Epithelial cell of prostate (primary cell): ENCODE measurements at regions not wholly inside any gene's neighbourhood (a gene's known extent, or its start where the extent isn't known, plus 50 kb on each side); places are given as distances from the start of the nearest gene placed in this dataset.
"Not testable (repeated sequence)": the region's sequence is repeated elsewhere in the genome, so short reads cannot be mapped to it uniquely, and the experiment has no call there.

Experiments used
- DNase-seq: peaks from one replicate; pipeline ENCODE4 v3.0.0-alpha.2; 2011; ENCODE audit warnings: low read depth, low spot score
- H3K27ac ChIP-seq: fragments of 450-650 bp; 2 replicates; pipeline ENCODE4 v1.5.1; 2017; ENCODE audit warnings: mild to moderate bottlenecking

GRCh38 chr2:175834477-175834876 is 167.6 kb downstream of the LNPK start:
- DNase-seq, result no peak
- no peak overlapping the region for H3K27ac ChIP-seq

- H3K27ac ChIP-seq, result no peak overlapping the region
- DNase-seq, result no peak
These were observed 169.2 kb downstream of the LNPK start for GRCh38 chr2:175832866-175833265.

DNA sequence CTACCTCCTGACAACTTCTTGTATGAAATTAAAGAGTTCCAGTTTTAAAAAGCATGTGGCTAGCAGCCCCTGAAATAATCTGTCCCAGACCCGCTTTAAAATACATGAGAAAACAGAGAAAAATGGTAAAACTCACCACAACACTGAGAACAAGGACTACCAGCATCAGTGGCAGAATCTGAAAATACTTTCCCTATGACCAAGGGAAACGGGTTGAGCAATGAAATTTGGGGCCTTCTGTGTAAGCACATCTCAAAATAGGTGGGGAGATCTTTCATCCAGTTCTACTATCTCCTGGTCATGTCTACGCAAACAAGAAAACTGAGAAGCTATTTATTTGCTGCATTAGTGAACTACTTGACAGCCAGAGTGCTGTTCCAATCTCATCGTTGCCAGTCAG is 172.3 kb downstream of the LNPK start:
- no peak for DNase-seq
- no peak overlapping the region for H3K27ac ChIP-seq

DNA sequence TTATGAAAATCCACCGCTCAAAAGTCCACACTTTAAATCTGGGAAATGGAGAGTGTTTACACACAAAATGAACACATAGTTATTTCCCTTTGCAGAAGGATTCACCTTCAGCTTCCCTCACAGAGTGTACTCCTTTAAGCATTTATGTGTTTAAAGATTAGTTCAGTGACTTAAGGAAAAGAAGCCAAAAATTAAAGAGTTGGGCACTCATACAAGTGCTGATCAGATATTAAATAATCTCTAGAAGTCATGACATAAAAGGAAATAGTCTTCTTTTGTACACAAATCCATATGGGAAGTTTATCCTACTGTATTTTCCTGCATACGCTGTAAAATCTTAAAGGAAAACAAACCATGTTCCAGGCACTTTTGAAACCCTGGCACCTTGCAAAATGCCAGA is 174.2 kb downstream of the LNPK start:
- no peak for DNase-seq
- no peak overlapping the region for H3K27ac ChIP-seq

DNA sequence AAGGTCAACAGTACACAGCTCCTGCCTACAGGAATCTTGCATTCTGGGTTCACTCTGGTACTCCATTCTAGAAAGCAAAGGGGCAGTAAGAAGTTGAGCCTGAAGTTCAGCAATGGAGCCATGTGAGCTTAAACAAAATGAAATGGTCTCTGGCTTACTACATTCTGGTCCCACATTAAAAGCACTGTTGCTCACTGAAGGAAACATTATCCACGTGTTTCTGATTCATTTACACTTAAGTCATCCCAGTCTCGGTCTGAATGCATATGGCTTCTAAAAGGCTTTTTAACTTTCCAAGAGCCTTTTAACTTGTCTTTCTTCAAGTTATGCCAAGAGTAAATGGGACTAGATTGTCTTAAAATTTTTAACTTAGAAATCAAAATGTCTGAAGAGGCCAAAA is 177.8 kb downstream of the LNPK start:
- no peak for DNase-seq
- no peak overlapping the region for H3K27ac ChIP-seq

- no peak for DNase-seq
- no peak overlapping the region for H3K27ac ChIP-seq
These were observed 178.4 kb downstream of the LNPK start for GRCh38 chr2:175823707-175824073.

GRCh38 chr2:175823002-175823706 is 178.9 kb downstream of the LNPK start:
- DNase-seq, result no peak
- no peak overlapping the region for H3K27ac ChIP-seq

GRCh38 chr2:175817221-175817620 is 184.8 kb downstream of the LNPK start:
- no peak for DNase-seq
- H3K27ac ChIP-seq, result peak overlapping the region; percentile 71

- peak; percentile 22 for DNase-seq
- peak overlapping the region; percentile 71 for H3K27ac ChIP-seq
These were observed 186.5 kb downstream of the LNPK start for GRCh38 chr2:175815537-175815936.

GRCh38 chr2:175811971-175812370 is 190.1 kb downstream of the LNPK start:
- DNase-seq, result no peak

GRCh38 chr2:175808858-175809257 is 193.2 kb downstream of the LNPK start:
- no peak for DNase-seq
- no peak overlapping the region for H3K27ac ChIP-seq

More at GRCh38 chr2:175811971-175812370, 190.1 kb downstream of the LNPK start:
- H3K27ac ChIP-seq, result no peak overlapping the region

DNA sequence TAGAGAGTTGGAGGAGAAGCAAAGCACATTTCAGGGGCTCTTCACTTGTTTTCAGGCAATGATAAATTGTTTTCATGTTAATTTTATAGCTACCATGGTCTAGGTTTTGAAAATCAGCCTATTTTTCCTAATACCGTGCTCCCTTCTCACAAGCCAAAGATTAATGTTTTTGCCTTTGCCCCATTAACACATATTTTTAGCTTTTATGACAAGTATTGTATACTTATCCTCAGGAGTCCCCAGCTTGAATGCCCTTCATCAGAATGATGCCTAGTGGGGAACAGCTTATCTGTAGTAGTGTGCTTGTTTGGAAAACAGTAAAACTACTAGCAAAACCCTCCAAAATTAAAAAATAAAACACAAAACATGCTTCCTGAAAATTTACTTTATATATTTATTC is 194.0 kb downstream of the LNPK start:
- no peak for DNase-seq

GRCh38 chr2:175807031-175807873 is 194.8 kb downstream of the LNPK start:
- no peak overlapping the region for H3K27ac ChIP-seq
- peak; percentile 12 for DNase-seq

More for the DNA sequence above, 194.0 kb downstream of the LNPK start:
- no peak overlapping the region for H3K27ac ChIP-seq

DNA sequence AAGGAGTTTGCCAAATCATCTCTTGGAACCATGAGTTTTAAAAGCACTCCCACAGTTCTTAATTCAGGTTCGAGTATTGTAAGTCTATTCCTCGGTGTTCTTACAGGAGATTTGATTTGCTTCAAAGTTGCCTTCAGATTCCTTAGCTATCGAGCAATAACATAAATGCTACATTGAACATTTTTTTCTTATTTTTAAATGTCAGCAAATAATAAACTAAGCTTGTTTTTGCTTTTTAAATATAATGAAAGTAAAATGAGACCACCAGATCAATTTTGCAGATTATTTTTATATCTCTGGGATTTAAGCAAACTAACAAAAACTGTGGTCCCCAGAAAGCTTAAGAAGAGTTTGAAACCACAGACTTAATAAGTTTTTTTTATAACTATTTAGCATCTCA is 195.5 kb downstream of the LNPK start:
- DNase-seq, result no peak
- H3K27ac ChIP-seq, result no peak overlapping the region

- DNase-seq, result no peak
- H3K27ac ChIP-seq, result no peak overlapping the region
These were observed 196.0 kb downstream of the LNPK start for GRCh38 chr2:175806125-175806490.

DNA sequence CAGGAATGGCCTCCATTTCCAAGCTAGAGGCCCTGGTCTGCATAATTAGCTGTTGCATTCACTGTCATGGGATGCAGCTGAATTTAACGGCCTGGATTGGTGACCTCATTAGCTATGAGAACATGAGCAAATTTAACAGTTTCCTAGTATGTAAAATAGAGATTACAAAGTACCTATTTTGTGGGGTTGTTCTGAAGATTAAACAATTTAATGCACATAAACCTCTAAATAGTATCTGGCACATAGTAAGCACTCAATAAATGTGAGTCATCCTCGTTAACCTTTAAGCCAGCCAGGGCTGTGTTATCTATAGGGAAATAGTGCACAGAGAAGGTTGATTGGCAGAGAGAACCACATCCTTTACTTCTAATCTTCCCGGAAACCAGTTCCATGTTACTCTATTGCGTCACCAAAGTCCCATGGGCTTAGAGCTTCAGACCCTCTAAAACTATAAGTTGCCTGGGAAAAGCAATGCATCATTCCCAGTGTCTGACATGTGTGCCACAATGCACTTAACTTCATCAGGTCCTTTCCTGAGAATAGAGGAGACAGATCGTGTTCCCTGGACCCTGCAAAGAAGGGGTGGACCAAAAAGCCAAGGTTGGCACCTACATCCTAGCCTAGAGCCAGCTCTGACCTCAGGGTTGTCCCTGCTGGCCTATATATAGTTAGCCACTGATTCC is 196.5 kb downstream of the LNPK start:
- no peak overlapping the region for H3K27ac ChIP-seq
- DNase-seq, result no peak

DNA sequence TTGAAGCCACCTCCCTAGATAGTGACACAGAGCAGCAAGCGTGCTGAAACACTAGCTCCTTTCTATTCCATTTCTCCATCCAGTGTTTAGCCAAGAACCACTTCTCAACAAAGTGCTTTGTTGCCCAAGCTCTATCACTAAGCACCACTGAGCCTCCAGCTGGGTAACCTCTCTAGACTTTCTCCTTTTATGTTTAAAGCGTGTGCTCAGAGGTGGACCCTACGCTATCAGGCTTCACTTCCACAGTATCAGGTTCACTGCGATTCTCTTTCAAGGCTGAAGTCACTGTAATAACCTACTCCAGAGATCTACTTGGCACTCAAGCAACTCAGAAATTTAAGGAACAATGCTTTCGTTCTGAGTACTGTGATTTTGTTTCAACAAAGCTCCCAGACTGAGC is 197.9 kb downstream of the LNPK start:
- no peak overlapping the region for H3K27ac ChIP-seq
- no peak for DNase-seq

- DNase-seq, H3K27ac ChIP-seq: not testable (repeated sequence)
These were observed 205.6 kb downstream of the LNPK start for GRCh38 chr2:175796422-175796821.

GRCh38 chr2:175793648-175794047 is 208.4 kb downstream of the LNPK start:
- no peak for DNase-seq
- H3K27ac ChIP-seq, result no peak overlapping the region

- DNase-seq, result no peak
These were observed 209.2 kb downstream of the LNPK start for GRCh38 chr2:175792881-175793280.

GRCh38 chr2:175792199-175792598 is 209.9 kb downstream of the LNPK start:
- DNase-seq, result no peak
- no peak overlapping the region for H3K27ac ChIP-seq

More at GRCh38 chr2:175792881-175793280, 209.2 kb downstream of the LNPK start:
- no peak overlapping the region for H3K27ac ChIP-seq
